ENCODE measurements at regions not wholly inside any gene's neighbourhood (a gene's known extent, or its start where the extent isn't known, plus 50 kb on each side); places are given as distances from the start of the nearest gene placed in this dataset.

- TF ChIP-seq CTCF (conservative IDR thresholded peaks at IDR 0.05; ENCODE audit: low read depth in 2 of 2) (no peak), NANOG (IDR thresholded peaks at IDR 0.05; ENCODE audit: borderline replicate concordance) (no peak), STAT1 (IDR thresholded peaks at IDR 0.05; ENCODE audit: unreplicated experiment) (no peak)
These were observed 320.2 kb downstream of the KCNS3 start (continued) for GRCh38 chr2:18198677-18199076.

DNA sequence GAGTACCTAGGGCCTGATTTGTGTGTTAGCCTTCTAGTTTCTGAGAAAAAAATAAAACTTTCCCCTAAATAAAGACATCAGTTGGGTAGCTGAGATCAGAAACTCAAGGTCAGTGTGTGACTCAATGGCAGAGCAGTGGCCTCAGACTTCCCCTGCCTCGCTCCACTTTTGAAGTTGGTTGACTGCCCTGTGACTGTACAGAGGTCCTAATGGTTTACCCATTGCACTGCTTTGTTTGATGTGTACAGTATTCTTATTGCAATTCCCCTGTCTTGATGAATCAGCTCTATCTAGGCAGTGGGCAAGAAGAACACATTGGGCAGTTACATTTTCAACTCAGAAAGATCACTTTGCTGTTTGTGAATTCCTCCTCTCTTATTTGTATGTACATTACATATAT is 315.7 kb downstream of the KCNS3 start:
- Histone ChIP-seq H3K9me2 (ENCODE audit: insufficient read depth) (no peaks in the 10 kb centered on the region), H3K79me2 (replicated peaks; ENCODE audit: insufficient read depth) (no peaks in the 10 kb centered on the region), H3F3A (replicated peaks; ENCODE audit: low read depth) (no peaks in the 10 kb centered on the region), H3K4me3 (no peak overlapping the region), H3K36me3 (ENCODE audit: insufficient read depth) (no peaks in the 10 kb centered on the region), H4K20me1 (replicated peaks; ENCODE audit: insufficient read depth) (no peaks in the 10 kb centered on the region), H3K4me2 (no peak overlapping the region), H3K27ac (ENCODE audit: low read depth) (no peak overlapping the region), H3K4me1 (ENCODE audit: insufficient read depth) (peaks cover 11% of the 10 kb centered on the region; the same call in 1 of the 2 replicates), H2AFZ (no peak overlapping the region), H3K27me3 (ENCODE audit: insufficient read depth) (no peaks in the 10 kb centered on the region)
- no peak for DNase-seq (ENCODE audit: low spot score)
- no peak overlapping the region for H3K4me3 Mint-ChIP-seq
- H3K9me3 Mint-ChIP-seq: no peaks in the 10 kb centered on the region
- peaks cover 7% of the 10 kb centered on the region for H3K4me1 Mint-ChIP-seq
- H3K27ac Mint-ChIP-seq: no peak overlapping the region
- H3K36me3 Mint-ChIP-seq (ENCODE audit: low read depth): no peaks in the 10 kb centered on the region
- TF ChIP-seq EZH2 (IDR thresholded peaks at IDR 0.05; ENCODE audit: low read depth, unreplicated experiment) (no peak), ZNF331 (CRISPR knock-in tag; IDR thresholded peaks at IDR 0.05; ENCODE audit: low read depth) (no peak), NANOG (IDR thresholded peaks at IDR 0.05; ENCODE audit: borderline replicate concordance) (no peak), EZH2phosphoT487 (IDR thresholded peaks at IDR 0.05; ENCODE audit: unreplicated experiment) (no peak), ZNF114 (CRISPR knock-in tag; IDR thresholded peaks at IDR 0.05) (no peak), POLR2AphosphoS5 (IDR thresholded peaks at IDR 0.05; ENCODE audit: low read depth) (no peak), JUNB (IDR thresholded peaks at IDR 0.05; ENCODE audit: unreplicated experiment) (no peak), STAT1 (IDR thresholded peaks at IDR 0.05; ENCODE audit: unreplicated experiment) (no peak)
- TF ChIP-seq, protein P1, sequence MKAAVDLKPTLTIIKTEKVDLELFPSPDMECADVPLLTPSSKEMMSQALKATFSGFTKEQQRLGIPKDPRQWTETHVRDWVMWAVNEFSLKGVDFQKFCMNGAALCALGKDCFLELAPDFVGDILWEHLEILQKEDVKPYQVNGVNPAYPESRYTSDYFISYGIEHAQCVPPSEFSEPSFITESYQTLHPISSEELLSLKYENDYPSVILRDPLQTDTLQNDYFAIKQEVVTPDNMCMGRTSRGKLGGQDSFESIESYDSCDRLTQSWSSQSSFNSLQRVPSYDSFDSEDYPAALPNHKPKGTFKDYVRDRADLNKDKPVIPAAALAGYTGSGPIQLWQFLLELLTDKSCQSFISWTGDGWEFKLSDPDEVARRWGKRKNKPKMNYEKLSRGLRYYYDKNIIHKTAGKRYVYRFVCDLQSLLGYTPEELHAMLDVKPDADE (IDR thresholded peaks at IDR 0.05): no peak
- TF ChIP-seq, protein P2, sequence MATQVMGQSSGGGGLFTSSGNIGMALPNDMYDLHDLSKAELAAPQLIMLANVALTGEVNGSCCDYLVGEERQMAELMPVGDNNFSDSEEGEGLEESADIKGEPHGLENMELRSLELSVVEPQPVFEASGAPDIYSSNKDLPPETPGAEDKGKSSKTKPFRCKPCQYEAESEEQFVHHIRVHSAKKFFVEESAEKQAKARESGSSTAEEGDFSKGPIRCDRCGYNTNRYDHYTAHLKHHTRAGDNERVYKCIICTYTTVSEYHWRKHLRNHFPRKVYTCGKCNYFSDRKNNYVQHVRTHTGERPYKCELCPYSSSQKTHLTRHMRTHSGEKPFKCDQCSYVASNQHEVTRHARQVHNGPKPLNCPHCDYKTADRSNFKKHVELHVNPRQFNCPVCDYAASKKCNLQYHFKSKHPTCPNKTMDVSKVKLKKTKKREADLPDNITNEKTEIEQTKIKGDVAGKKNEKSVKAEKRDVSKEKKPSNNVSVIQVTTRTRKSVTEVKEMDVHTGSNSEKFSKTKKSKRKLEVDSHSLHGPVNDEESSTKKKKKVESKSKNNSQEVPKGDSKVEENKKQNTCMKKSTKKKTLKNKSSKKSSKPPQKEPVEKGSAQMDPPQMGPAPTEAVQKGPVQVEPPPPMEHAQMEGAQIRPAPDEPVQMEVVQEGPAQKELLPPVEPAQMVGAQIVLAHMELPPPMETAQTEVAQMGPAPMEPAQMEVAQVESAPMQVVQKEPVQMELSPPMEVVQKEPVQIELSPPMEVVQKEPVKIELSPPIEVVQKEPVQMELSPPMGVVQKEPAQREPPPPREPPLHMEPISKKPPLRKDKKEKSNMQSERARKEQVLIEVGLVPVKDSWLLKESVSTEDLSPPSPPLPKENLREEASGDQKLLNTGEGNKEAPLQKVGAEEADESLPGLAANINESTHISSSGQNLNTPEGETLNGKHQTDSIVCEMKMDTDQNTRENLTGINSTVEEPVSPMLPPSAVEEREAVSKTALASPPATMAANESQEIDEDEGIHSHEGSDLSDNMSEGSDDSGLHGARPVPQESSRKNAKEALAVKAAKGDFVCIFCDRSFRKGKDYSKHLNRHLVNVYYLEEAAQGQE (IDR thresholded peaks at IDR 0.05; ENCODE audit: unreplicated experiment): no peak
- H3K27me3 Mint-ChIP-seq (ENCODE audit: insufficient read depth, low read depth, poor library complexity): no peaks in the 10 kb centered on the region
- ATAC-seq: no peak
